NCI-H345 treated with DMSO at 0.1 percent for 48 hours (cell line): ENCODE measurements at regions not wholly inside any gene's neighbourhood (a gene's known extent, or its start where the extent isn't known, plus 50 kb on each side); places are given as distances from the start of the nearest gene placed in this dataset.

Experiments
- DNase-seq: peaks from one replicate; lab custom pipeline; 2025; ENCODE audit not compliant: unreplicated experiment; lab: John Stamatoyannopoulos, UW

- DNase-seq = no peak
These were observed 353.1 kb upstream of the ALCAM start for GRCh38 chr3:105013657-105014056.

GRCh38 chr3:105014631-105015030 lies 352.1 kb upstream of the ALCAM start:
- no peak for DNase-seq

- no peak for DNase-seq
These were observed 343.9 kb upstream of the ALCAM start for GRCh38 chr3:105022813-105023212.

- DNase-seq = no peak
These were observed 336.5 kb upstream of the ALCAM start for GRCh38 chr3:105030211-105030610.

- DNase-seq = no peak
These were observed 334.2 kb upstream of the ALCAM start for GRCh38 chr3:105032541-105032940.

- DNase-seq = no peak
These were observed 333.6 kb upstream of the ALCAM start for GRCh38 chr3:105033081-105033480.

GRCh38 chr3:105039004-105039403 lies 327.7 kb upstream of the ALCAM start:
- no peak for DNase-seq

GRCh38 chr3:105040026-105040622 lies 326.6 kb upstream of the ALCAM start:
- no peak for DNase-seq

- DNase-seq = no peak
These were observed 324.1 kb upstream of the ALCAM start for GRCh38 chr3:105042586-105042985.

GRCh38 chr3:105051111-105051510 lies 315.6 kb upstream of the ALCAM start:
- no peak for DNase-seq

- DNase-seq = no peak
These were observed 314.7 kb upstream of the ALCAM start for GRCh38 chr3:105051972-105052371.

GRCh38 chr3:105062853-105063252 lies 303.9 kb upstream of the ALCAM start:
- no peak for DNase-seq

GRCh38 chr3:105065895-105066839 lies 300.5 kb upstream of the ALCAM start:
- DNase-seq = no peak

- DNase-seq = no peak
These were observed 299.3 kb upstream of the ALCAM start for GRCh38 chr3:105067361-105067760.

GRCh38 chr3:105077060-105077822 lies 289.5 kb upstream of the ALCAM start:
- DNase-seq = no peak

GRCh38 chr3:105083945-105084344 lies 282.8 kb upstream of the ALCAM start:
- DNase-seq = no peak

GRCh38 chr3:105085506-105085905 lies 281.2 kb upstream of the ALCAM start:
- DNase-seq = no peak

- no peak for DNase-seq
These were observed 273.1 kb upstream of the ALCAM start for GRCh38 chr3:105093371-105094252.

- no peak for DNase-seq
These were observed 272.1 kb upstream of the ALCAM start for GRCh38 chr3:105094588-105094987.

GRCh38 chr3:105096071-105096470 lies 270.6 kb upstream of the ALCAM start:
- no peak for DNase-seq

- no peak for DNase-seq
These were observed 265.1 kb upstream of the ALCAM start for GRCh38 chr3:105101603-105102002.
